SK-N-DZ (cell line): ENCODE measurements at regions not wholly inside any gene's neighbourhood (a gene's known extent, or its start where the extent isn't known, plus 50 kb on each side); places are given as distances from the start of the nearest gene placed in this dataset.

Experiments used
- DNase-seq: peaks from one replicate; pipeline ENCODE4 v3.0.0-alpha.2; 2015; ENCODE audit warnings: low spot score

- no peak for DNase-seq
Measured at GRCh38 chrX:39842281-39842973, 255.3 kb downstream of the BCOR start.

GRCh38 chrX:39843318-39843717 lies 254.4 kb downstream of the BCOR start:
- DNase-seq, result no peak

GRCh38 chrX:39845233-39845632 lies 252.5 kb downstream of the BCOR start:
- DNase-seq, result no peak

GRCh38 chrX:39846460-39846859 lies 251.3 kb downstream of the BCOR start:
- DNase-seq, result no peak

GRCh38 chrX:39848243-39848642 lies 249.5 kb downstream of the BCOR start:
- no peak for DNase-seq

GRCh38 chrX:39848900-39849299 lies 248.9 kb downstream of the BCOR start:
- no peak for DNase-seq

- no peak for DNase-seq
Measured at GRCh38 chrX:39850209-39850608, 247.5 kb downstream of the BCOR start.

GRCh38 chrX:39850630-39851152 lies 247.1 kb downstream of the BCOR start:
- peak; percentile 75 for DNase-seq

- DNase-seq, result no peak
Measured at GRCh38 chrX:39851745-39852455, 245.9 kb downstream of the BCOR start.

- DNase-seq, result no peak
Measured at GRCh38 chrX:39852491-39852890, 245.3 kb downstream of the BCOR start.

- no peak for DNase-seq
Measured at GRCh38 chrX:39853417-39854030, 244.2 kb downstream of the BCOR start.

GRCh38 chrX:39854772-39855747 lies 242.7 kb downstream of the BCOR start:
- no peak for DNase-seq

- DNase-seq, result no peak
Measured at GRCh38 chrX:39855748-39856129, 242.0 kb downstream of the BCOR start.

- no peak for DNase-seq
Measured at GRCh38 chrX:39856472-39857121, 241.2 kb downstream of the BCOR start.

- no peak for DNase-seq
Measured at GRCh38 chrX:39857780-39858179, 240.0 kb downstream of the BCOR start.

GRCh38 chrX:39859991-39860861 lies 237.5 kb downstream of the BCOR start:
- DNase-seq, result peak; percentile 59

- no peak for DNase-seq
Measured at GRCh38 chrX:39862963-39863362, 234.8 kb downstream of the BCOR start.

GRCh38 chrX:39866229-39866628 lies 231.5 kb downstream of the BCOR start:
- no peak for DNase-seq

GRCh38 chrX:39869846-39870601 lies 227.7 kb downstream of the BCOR start:
- DNase-seq, result no peak
